Ishikawa (cell line): ENCODE measurements at regions not wholly inside any gene's neighbourhood (a gene's known extent, or its start where the extent isn't known, plus 50 kb on each side); places are given as distances from the start of the nearest gene placed in this dataset.

ENCODE experiments used
- EGR1 ChIP-seq: IDR thresholded peaks from 2 replicates; pipeline ENCODE4 v1.6.1; 2012
- EP300 ChIP-seq: IDR thresholded peaks from 2 replicates; pipeline ENCODE4 v1.6.1; 2012; ENCODE audit warnings: borderline replicate concordance
- FOXM1 ChIP-seq: IDR thresholded peaks from 2 replicates; pipeline ENCODE4 v1.6.1; 2012; ENCODE audit warnings: low read depth, borderline replicate concordance
- MAX ChIP-seq: IDR thresholded peaks from 2 replicates; pipeline ENCODE4 v1.6.1; 2012
- NFIC ChIP-seq: IDR thresholded peaks from 2 replicates; pipeline ENCODE4 v1.6.1; 2012
- RAD21 ChIP-seq: IDR thresholded peaks from 2 replicates; pipeline ENCODE4 v1.6.1; 2012; ENCODE audit warnings: low read depth
- TAF1 ChIP-seq: IDR thresholded peaks from 2 replicates; pipeline ENCODE4 v1.6.1; 2012; ENCODE audit warnings: low read depth, mild to moderate bottlenecking
- TCF12 ChIP-seq: IDR thresholded peaks from 2 replicates; pipeline ENCODE4 v1.6.1; 2012; ENCODE audit warnings: low read depth
- TEAD4 ChIP-seq: IDR thresholded peaks from 2 replicates; pipeline ENCODE4 v1.6.1; 2012
- YY1 ChIP-seq: IDR thresholded peaks from 2 replicates; pipeline ENCODE4 v1.6.1; 2012; ENCODE audit warnings: low read depth
- ZBTB7A ChIP-seq: IDR thresholded peaks from 2 replicates; pipeline ENCODE4 v1.6.1; 2012; ENCODE audit warnings: low read depth
- TF ChIP-seq, protein P1 (sequence below): IDR thresholded peaks from 2 replicates; pipeline ENCODE4 v1.6.1; 2012; ENCODE audit warnings: low read depth, mild to moderate bottlenecking

DNA sequence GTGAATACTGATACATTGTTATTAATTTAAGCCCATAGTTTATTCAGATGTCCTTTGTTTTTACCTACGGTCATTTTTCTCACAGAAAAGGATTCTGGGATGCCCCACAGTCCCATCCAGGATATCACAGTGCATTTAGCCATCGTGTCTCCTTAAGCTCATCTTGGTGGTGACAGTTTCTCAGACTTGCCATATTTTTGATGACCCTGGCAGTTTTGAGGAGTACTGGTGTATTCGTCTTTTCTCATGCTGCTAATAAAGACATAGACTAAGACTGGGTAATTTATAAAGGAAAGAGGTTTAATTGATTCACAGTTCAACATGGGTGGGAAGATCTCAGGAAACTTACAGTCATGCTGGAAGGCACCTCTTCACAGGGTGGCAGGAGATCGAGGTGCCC, 295.9 kb upstream of the CDH4 start:
- TF ChIP-seq YY1 (no peak), TAF1 (no peak), RAD21 (no peak), TEAD4 (no peak), EP300 (no peak), EGR1 (no peak), ZBTB7A (no peak), TCF12 (no peak), MAX (no peak), FOXM1 (no peak), NFIC (no peak)
- TF ChIP-seq, protein P1, sequence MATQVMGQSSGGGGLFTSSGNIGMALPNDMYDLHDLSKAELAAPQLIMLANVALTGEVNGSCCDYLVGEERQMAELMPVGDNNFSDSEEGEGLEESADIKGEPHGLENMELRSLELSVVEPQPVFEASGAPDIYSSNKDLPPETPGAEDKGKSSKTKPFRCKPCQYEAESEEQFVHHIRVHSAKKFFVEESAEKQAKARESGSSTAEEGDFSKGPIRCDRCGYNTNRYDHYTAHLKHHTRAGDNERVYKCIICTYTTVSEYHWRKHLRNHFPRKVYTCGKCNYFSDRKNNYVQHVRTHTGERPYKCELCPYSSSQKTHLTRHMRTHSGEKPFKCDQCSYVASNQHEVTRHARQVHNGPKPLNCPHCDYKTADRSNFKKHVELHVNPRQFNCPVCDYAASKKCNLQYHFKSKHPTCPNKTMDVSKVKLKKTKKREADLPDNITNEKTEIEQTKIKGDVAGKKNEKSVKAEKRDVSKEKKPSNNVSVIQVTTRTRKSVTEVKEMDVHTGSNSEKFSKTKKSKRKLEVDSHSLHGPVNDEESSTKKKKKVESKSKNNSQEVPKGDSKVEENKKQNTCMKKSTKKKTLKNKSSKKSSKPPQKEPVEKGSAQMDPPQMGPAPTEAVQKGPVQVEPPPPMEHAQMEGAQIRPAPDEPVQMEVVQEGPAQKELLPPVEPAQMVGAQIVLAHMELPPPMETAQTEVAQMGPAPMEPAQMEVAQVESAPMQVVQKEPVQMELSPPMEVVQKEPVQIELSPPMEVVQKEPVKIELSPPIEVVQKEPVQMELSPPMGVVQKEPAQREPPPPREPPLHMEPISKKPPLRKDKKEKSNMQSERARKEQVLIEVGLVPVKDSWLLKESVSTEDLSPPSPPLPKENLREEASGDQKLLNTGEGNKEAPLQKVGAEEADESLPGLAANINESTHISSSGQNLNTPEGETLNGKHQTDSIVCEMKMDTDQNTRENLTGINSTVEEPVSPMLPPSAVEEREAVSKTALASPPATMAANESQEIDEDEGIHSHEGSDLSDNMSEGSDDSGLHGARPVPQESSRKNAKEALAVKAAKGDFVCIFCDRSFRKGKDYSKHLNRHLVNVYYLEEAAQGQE = no peak
